OCI-LY3 (cell line): ENCODE measurements at regions not wholly inside any gene's neighbourhood (a gene's known extent, or its start where the extent isn't known, plus 50 kb on each side); places are given as distances from the start of the nearest gene placed in this dataset.

Experiments
- H2AFZ ChIP-seq: fragments of 200-600, 300-600 bp; shearing (Covaris generic); 2 replicates; pipeline ENCODE4 v1.6.0; 2014; ENCODE audit warnings: antibody characterized with exemption, low read depth, low read length
- H3K27ac ChIP-seq: fragments of 200-600, 300-600 bp; sonication (generic); 2 replicates; pipeline ENCODE4 v1.5.1; 2014; ENCODE audit warnings: mild to moderate bottlenecking, low read length, moderate library complexity, mixed read lengths
- H3K27me3 ChIP-seq: fragments of 200-600, 300-600 bp; sonication (generic); 2 replicates; pipeline ENCODE4 v1.6.1; 2014; ENCODE audit warnings: low read depth, low read length, mixed read lengths
- H3K36me3 ChIP-seq: fragments of 200-600, 300-600 bp; sonication (generic); replicated peaks from 2 replicates; pipeline ENCODE3; 2014; ENCODE audit warnings: low read depth, low read length, mixed read lengths
- H3K4me1 ChIP-seq: fragments of 300-600, 200-600 bp; sonication (generic); 2 replicates; pipeline ENCODE4 v1.6.1; 2014; ENCODE audit warnings: low read length, mixed read lengths
- H3K4me2 ChIP-seq: fragments of 200-600, 300-600 bp; sonication (generic); 2 replicates; pipeline ENCODE4 v1.6.1; 2014; ENCODE audit warnings: low read length, mixed read lengths
- H3K4me3 ChIP-seq: fragments of 300-600, 200-600 bp; sonication (generic); 2 replicates; pipeline ENCODE4 v1.5.1; 2014; ENCODE audit warnings: antibody characterized with exemption, mild to moderate bottlenecking, low read length, moderate library complexity
- H3K79me2 ChIP-seq: fragments of 300-600, 200-600 bp; shearing (Covaris generic); 2 replicates; pipeline ENCODE4 v1.6.1; 2014; ENCODE audit warnings: mild to moderate bottlenecking, low read length, mixed read lengths
- H3K9ac ChIP-seq: fragments of 300-600, 200-600 bp; shearing (Covaris generic); 2 replicates; pipeline ENCODE4 v1.6.0; 2014; ENCODE audit warnings: mild to moderate bottlenecking, low read length, moderate library complexity
- H3K9me3 ChIP-seq: fragments of 200-600, 300-600 bp; shearing (Covaris generic); 2 replicates; pipeline ENCODE4 v1.6.1; 2014; ENCODE audit warnings: low read length, mixed read lengths; ENCODE audit not compliant: insufficient read depth
- H4K20me1 ChIP-seq: fragments of 200-600, 300-600 bp; sonication (generic); 2 replicates; pipeline ENCODE4 v1.6.1; 2016; ENCODE audit warnings: low read length, mixed read lengths; ENCODE audit not compliant: insufficient read depth
- CTCF ChIP-seq: fragments of 200-600, 300-600 bp; sonication (generic); IDR thresholded peaks from 2 replicates; pipeline ENCODE4 v1.5.1; 2014; ENCODE audit warnings: antibody characterized with exemption, low read length, low read depth
- EZH2phosphoT487 ChIP-seq: fragments of 200-600 bp; shearing (Covaris generic); IDR thresholded peaks from 2 replicates; pipeline ENCODE4 v1.6.1; 2018; ENCODE audit warnings: antibody characterized with exemption, mixed run types, low read depth

- Histone ChIP-seq H3K4me1 (no peaks in the 10 kb centered on the region), H3K79me2 (no peaks in the 10 kb centered on the region), H3K4me2 (no peak overlapping the region), H3K36me3 (no peaks in the 10 kb centered on the region), H3K4me3 (no peak overlapping the region), H3K9ac (no peak overlapping the region), H4K20me1 (no peaks in the 10 kb centered on the region), H3K9me3 (no peaks in the 10 kb centered on the region), H3K27me3 (no peaks in the 10 kb centered on the region; the same call in none of the 2 replicates), H2AFZ (no peak overlapping the region), H3K27ac (no peak overlapping the region)
- TF ChIP-seq EZH2phosphoT487 (no peak), CTCF (no peak)
These were observed 117.2 kb downstream of the MAF start for GRCh38 chr16:79483336-79483735.

GRCh38 chr16:79482011-79482410 is 118.5 kb downstream of the MAF start:
- Histone ChIP-seq H3K4me3 (no peak overlapping the region), H3K27me3 (peaks cover 2% of the 10 kb centered on the region; the same call in 1 of the 2 replicates), H3K4me2 (no peak overlapping the region), H2AFZ (no peak overlapping the region), H3K79me2 (no peaks in the 10 kb centered on the region), H3K9ac (no peak overlapping the region), H3K9me3 (no peaks in the 10 kb centered on the region), H3K4me1 (no peaks in the 10 kb centered on the region), H4K20me1 (no peaks in the 10 kb centered on the region), H3K36me3 (no peaks in the 10 kb centered on the region), H3K27ac (no peak overlapping the region)
- no peak for TF ChIP-seq CTCF

GRCh38 chr16:79480929-79481328 is 119.6 kb downstream of the MAF start:
- TF ChIP-seq CTCF (no peak), EZH2phosphoT487 (no peak)
- Histone ChIP-seq H3K36me3 (no peaks in the 10 kb centered on the region), H4K20me1 (no peaks in the 10 kb centered on the region), H3K4me2 (no peak overlapping the region), H3K4me1 (no peaks in the 10 kb centered on the region), H3K4me3 (no peak overlapping the region), H3K9me3 (no peaks in the 10 kb centered on the region), H3K27ac (no peak overlapping the region), H3K79me2 (no peaks in the 10 kb centered on the region), H3K27me3 (peaks cover 5% of the 10 kb centered on the region; the same call in 1 of the 2 replicates), H3K9ac (no peak overlapping the region), H2AFZ (no peak overlapping the region)

GRCh38 chr16:79480056-79480455 is 120.5 kb downstream of the MAF start:
- H3K4me2 ChIP-seq, result no peak overlapping the region
- no peaks in the 10 kb centered on the region for H3K9me3 ChIP-seq
- H3K79me2 ChIP-seq, result no peaks in the 10 kb centered on the region

More at GRCh38 chr16:79480056-79480455, 120.5 kb downstream of the MAF start:
- H3K36me3 ChIP-seq, result no peaks in the 10 kb centered on the region
- H3K4me3 ChIP-seq, result no peak overlapping the region
- no peak overlapping the region for H3K9ac ChIP-seq
- H3K4me1 ChIP-seq, result no peaks in the 10 kb centered on the region
- peaks cover 5% of the 10 kb centered on the region; the same call in 1 of the 2 replicates for H3K27me3 ChIP-seq
- TF ChIP-seq CTCF, result no peak
- no peak for TF ChIP-seq EZH2phosphoT487
- no peak overlapping the region for H3K27ac ChIP-seq
- no peak overlapping the region for H2AFZ ChIP-seq
- H4K20me1 ChIP-seq, result no peaks in the 10 kb centered on the region
